GM12873 (cell line): ENCODE measurements at regions not wholly inside any gene's neighbourhood (a gene's known extent, or its start where the extent isn't known, plus 50 kb on each side); places are given as distances from the start of the nearest gene placed in this dataset.

Experiments used
- TF ChIP-seq, protein P1 (sequence below): IDR thresholded peaks from 2 replicates; pipeline ENCODE4 v1.5.1; 2012; ENCODE audit warnings: low read depth, mild to moderate bottlenecking, moderate library complexity, low read length, control low read depth; ENCODE audit not compliant: insufficient read depth; ENCODE audit errors: missing control alignments

DNA sequence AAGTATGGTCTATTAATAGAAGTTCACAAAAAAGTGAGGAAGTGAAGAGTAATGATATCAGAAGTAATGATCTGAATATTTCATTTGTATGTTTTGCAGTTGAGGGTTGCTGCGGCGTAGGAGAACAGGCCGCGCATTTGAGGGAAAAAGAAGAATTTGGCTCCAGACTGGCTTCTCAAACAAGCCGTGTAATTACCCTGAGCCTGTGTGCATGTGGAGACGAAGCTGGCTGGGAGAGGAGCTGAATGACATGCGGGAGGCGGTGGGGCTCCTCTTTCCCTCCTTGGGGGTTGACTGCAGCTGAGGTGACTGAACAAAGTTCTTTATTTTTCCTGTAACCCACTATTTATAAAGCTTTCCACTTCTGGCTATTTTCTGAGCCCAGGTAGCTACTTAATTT lies 115.5 kb upstream of the AFDN start:
- TF ChIP-seq, protein P1, sequence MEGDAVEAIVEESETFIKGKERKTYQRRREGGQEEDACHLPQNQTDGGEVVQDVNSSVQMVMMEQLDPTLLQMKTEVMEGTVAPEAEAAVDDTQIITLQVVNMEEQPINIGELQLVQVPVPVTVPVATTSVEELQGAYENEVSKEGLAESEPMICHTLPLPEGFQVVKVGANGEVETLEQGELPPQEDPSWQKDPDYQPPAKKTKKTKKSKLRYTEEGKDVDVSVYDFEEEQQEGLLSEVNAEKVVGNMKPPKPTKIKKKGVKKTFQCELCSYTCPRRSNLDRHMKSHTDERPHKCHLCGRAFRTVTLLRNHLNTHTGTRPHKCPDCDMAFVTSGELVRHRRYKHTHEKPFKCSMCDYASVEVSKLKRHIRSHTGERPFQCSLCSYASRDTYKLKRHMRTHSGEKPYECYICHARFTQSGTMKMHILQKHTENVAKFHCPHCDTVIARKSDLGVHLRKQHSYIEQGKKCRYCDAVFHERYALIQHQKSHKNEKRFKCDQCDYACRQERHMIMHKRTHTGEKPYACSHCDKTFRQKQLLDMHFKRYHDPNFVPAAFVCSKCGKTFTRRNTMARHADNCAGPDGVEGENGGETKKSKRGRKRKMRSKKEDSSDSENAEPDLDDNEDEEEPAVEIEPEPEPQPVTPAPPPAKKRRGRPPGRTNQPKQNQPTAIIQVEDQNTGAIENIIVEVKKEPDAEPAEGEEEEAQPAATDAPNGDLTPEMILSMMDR = no peak

DNA sequence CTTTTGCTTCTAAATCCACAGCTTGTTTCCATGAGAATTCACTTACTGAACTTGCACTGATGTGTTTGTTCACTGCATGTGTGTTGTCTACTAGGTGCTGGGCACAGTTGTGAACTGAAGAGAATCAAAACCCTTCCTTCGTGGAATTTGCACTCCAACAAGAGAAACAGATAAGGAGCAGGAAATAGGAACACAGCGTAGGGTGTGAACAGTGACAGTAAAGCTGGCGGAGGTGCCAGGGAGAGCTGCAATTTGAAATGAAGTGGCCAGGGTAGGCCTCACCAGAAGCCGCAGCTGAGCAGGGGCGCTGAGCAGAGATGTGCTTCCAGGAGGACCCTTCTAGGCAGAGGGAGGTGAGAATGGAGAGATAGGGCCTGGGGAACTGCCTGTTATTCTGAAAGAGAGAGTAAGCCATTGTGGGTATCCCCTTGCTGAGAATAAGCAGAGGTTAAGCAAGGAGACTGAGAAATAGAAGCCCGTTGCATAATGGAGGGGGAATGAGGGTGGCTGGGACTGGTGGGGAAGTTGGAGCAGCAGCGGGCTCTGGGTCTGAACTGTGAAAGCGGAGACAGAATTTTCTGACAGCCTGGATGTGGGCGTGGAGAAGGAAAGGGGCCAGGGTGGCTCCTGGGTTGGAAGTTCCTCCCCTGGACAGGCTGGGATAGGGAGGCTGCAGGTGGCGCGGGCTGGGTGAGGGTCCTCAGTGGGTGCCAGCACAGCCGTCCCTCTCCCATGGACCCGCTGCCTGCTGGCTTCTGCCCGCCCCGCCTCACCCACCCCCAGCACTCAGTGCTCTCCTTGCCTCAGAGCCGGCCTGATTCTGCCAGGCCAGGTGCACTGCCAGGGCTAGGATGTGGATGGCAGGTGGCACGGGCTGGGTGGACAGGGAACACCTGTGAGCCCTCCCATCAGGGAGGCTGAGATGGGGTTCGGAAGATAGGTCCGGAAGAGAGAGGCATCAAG lies 114.7 kb upstream of the AFDN start:
- TF ChIP-seq, protein P1 = no peak

DNA sequence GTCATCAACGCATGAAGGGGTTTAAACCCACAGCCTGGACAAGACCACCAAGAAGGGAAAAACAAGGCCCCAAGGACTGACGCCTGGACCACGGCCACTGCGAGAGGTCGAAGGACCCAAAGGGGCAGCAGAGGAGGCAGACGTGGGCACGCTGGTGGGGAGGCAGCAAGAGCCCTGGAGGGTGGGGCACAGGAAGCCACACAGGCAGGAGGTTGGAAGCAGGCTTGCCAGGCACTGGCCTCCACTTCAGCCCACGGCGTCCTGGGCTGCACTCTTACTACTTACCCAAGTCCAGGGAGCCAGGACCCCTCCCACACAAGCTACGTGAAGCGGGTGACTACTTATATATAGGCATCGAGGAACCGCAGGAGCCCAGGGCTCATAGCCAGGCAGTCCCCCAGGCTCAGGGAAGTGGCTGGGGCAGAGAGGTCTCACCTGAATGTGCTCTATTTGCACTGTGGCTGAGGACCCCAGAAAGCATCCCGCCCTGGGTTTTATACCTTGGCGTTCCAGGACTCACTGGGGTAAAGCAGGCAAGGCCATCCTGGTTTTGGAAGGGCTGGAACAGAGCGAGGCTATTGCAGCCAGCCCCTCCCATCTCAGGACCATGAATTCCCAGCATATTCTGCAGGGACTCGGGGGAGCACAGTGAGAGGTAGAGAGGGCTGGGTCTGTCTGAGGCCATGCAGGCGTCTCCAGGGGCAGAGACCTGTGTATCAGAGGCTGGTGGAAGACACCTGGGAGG lies 113.8 kb upstream of the AFDN start:
- TF ChIP-seq, protein P1 = no peak

DNA sequence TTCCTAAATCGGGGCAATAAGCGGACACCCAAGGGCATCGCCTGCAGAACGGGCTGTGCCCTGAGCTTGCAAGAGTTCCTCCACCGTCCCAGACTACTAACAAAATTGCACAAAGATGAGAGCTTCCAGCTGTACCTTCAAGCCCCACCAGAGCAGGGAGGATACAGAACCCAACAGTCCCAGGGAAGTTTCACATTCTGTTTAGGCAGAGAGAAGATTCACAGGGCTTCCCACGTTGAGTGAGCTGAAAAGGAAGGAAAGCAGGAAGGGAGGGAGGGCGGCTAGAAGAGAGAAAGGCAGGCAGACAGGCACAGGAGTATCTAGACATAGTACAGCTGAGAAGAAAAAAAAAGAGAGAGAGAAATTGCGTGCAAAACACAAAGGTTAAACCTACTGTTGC lies 112.6 kb upstream of the AFDN start:
- TF ChIP-seq, protein P1 = no peak

DNA sequence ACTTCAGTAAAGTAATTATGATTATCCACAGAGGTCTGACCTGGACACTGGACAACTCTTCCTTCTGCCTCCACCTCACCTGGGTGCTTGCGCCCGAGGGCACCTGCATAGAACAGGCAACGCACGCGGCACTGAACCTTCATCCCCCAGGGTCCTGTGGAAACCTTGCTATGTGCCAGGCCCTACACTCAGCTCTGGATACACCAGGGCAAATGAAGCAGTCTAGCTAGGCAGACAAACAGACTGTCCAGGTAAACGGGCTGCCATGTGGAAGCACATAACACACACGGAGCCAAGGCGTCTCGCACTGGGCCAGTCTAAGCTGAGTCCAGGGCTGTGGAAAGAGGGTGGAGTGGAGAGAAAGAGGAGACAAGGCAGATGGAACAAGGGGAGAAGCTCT lies 109.3 kb upstream of the AFDN start:
- TF ChIP-seq, protein P1 = no peak

DNA sequence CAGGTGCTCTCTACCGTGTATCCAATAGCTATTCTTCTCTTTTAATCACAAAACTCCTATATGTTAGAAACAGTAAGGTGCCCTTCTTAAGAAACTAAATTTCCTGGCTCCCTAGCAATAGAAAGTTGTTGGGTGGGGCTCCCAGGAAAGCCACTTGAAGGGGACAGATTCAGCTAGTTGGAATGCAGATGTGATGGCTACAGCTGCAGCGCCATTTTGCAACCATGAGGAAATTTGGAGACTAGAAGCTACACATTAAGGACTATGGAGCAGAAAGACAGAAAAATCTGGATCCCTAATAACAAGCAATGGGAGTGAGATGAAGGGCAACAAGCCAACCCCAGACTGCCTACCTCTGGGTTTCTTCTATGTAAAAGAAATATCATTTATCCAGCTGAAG lies 108.8 kb upstream of the AFDN start:
- TF ChIP-seq, protein P1 = no peak

DNA sequence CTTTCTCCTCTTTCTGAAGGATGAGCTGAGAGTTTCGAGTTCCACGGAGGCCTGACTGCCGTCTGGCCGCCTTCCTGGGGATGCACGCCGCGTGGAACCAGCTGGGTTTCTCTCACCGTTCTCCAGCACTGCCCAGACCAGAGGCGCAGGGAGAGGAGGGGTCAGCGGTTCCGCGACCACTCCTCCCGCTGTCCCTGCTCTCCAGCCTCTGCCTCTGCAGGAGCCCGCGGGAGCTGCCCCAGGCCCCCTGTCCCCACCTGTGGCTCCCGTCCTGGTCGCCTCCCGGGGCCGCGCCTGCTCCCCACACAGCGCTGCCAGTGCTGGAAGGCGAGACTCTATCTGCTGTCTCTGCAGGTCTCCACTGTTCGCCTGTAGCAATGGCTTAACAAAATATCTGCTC lies 106.8 kb upstream of the AFDN start:
- TF ChIP-seq, protein P1 = no peak
